ENCODE measurements at regions not wholly inside any gene's neighbourhood (a gene's known extent, or its start where the extent isn't known, plus 50 kb on each side); places are given as distances from the start of the nearest gene placed in this dataset.

DNA sequence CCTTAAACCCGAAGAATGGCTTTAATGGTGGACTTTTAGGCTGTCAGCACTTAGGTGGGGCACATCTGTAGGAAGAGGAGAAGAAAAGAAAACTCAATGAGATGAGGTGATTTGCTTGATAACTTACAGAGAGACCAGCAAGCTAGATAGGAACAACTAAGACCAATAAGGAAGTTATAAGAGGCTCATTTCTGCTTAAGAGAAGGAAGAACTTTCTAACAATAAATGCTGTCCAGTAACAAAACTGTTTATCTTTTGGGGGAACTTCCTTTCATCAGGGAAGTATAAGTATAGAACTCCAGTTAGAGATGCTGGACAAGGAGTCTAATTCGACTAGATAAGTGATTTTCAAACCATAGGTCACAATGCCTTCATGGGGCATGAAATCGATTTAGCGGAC, 107.2 kb upstream of the SIRPA start:
- no peak overlapping the region for H2AK5ac ChIP-seq (ENCODE audit: low read depth, low read length)
- no peak overlapping the region for H4K91ac ChIP-seq (ENCODE audit: insufficient read depth, low read depth, low read length)
- H3K4me3 ChIP-seq (ENCODE audit: insufficient read depth, low read depth, low read length) = no peak overlapping the region
- no peak overlapping the region for H3K4me2 ChIP-seq (ENCODE audit: low read depth, low read length)
- TF ChIP-seq BHLHE40 (IDR thresholded peaks at IDR 0.05; ENCODE audit: low read depth, low read length) = no peak
- TF ChIP-seq, protein P1, sequence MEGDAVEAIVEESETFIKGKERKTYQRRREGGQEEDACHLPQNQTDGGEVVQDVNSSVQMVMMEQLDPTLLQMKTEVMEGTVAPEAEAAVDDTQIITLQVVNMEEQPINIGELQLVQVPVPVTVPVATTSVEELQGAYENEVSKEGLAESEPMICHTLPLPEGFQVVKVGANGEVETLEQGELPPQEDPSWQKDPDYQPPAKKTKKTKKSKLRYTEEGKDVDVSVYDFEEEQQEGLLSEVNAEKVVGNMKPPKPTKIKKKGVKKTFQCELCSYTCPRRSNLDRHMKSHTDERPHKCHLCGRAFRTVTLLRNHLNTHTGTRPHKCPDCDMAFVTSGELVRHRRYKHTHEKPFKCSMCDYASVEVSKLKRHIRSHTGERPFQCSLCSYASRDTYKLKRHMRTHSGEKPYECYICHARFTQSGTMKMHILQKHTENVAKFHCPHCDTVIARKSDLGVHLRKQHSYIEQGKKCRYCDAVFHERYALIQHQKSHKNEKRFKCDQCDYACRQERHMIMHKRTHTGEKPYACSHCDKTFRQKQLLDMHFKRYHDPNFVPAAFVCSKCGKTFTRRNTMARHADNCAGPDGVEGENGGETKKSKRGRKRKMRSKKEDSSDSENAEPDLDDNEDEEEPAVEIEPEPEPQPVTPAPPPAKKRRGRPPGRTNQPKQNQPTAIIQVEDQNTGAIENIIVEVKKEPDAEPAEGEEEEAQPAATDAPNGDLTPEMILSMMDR (conservative IDR thresholded peaks at IDR 0.05; ENCODE audit: low read depth, low read length) = no peak
- TF ChIP-seq CHD1 (IDR thresholded peaks at IDR 0.05; ENCODE audit: low read depth, low read length) = no peak
- TF ChIP-seq MAFK (IDR thresholded peaks at IDR 0.05; ENCODE audit: low read depth, low read length) = no peak
- TF ChIP-seq SMC3 (IDR thresholded peaks at IDR 0.05; ENCODE audit: low read depth, low read length) = no peak
- TF ChIP-seq RCOR1 (IDR thresholded peaks at IDR 0.05; ENCODE audit: insufficient replicate concordance, low read length) = no peak
- no peak for TF ChIP-seq FOS (IDR thresholded peaks at IDR 0.05; ENCODE audit: low read depth, low read length)
- TF ChIP-seq MXI1 (IDR thresholded peaks at IDR 0.05; ENCODE audit: borderline replicate concordance, low read depth, low read length) = no peak
- TF ChIP-seq, protein P2, sequence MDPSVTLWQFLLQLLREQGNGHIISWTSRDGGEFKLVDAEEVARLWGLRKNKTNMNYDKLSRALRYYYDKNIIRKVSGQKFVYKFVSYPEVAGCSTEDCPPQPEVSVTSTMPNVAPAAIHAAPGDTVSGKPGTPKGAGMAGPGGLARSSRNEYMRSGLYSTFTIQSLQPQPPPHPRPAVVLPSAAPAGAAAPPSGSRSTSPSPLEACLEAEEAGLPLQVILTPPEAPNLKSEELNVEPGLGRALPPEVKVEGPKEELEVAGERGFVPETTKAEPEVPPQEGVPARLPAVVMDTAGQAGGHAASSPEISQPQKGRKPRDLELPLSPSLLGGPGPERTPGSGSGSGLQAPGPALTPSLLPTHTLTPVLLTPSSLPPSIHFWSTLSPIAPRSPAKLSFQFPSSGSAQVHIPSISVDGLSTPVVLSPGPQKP (IDR thresholded peaks at IDR 0.05; ENCODE audit: borderline replicate concordance, low read depth, low read length) = no peak
- no peak for TF ChIP-seq NFE2L2 (IDR thresholded peaks at IDR 0.05; ENCODE audit: low read depth, low read length)
- no peak for TF ChIP-seq RAD21 (IDR thresholded peaks at IDR 0.05; ENCODE audit: low read length)
- TF ChIP-seq MAZ (IDR thresholded peaks at IDR 0.05; ENCODE audit: borderline replicate concordance, low read depth, low read length) = no peak
- TF ChIP-seq, protein P3, sequence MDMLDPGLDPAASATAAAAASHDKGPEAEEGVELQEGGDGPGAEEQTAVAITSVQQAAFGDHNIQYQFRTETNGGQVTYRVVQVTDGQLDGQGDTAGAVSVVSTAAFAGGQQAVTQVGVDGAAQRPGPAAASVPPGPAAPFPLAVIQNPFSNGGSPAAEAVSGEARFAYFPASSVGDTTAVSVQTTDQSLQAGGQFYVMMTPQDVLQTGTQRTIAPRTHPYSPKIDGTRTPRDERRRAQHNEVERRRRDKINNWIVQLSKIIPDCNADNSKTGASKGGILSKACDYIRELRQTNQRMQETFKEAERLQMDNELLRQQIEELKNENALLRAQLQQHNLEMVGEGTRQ (IDR thresholded peaks at IDR 0.05; ENCODE audit: low read depth, low read length) = no peak
- no peak for TF ChIP-seq POLR2A (IDR thresholded peaks at IDR 0.05; ENCODE audit: low read depth, low read length)
- no peak for TF ChIP-seq CEBPB (IDR thresholded peaks at IDR 0.05; ENCODE audit: low read depth, low read length)
- no peak for TF ChIP-seq RFX5 (IDR thresholded peaks at IDR 0.05; ENCODE audit: low read depth, low read length)
- H4K5ac ChIP-seq (ENCODE audit: low read depth, low read length) = no peak overlapping the region
- no peaks in the 10 kb centered on the region for H3K9me3 ChIP-seq (ENCODE audit: control insufficient read depth, insufficient read depth, low read length)
- in situ Hi-C loops (cut with MboI; ENCODE audit: low sequenced_read_pairs) (no loop called here), dilution Hi-C loops (cut with HindIII; ENCODE audit: low sequenced_read_pairs, unreplicated experiment) (no loop called here), intact Hi-C loops (cut with micrococcal nuclease) (no loop called here)
- H2AK9ac ChIP-seq (replicated peaks; ENCODE audit: low read depth, low read length, poor library complexity) = no peak overlapping the region
- no peak overlapping the region for H3K4ac ChIP-seq (ENCODE audit: low read depth, low read length)
- peaks cover 57% of the 10 kb centered on the region for H3K27me3 ChIP-seq (ENCODE audit: control insufficient read depth, insufficient read depth, low read length)
- H3K79me1 ChIP-seq (ENCODE audit: low read depth in 1 of 2, low read length in 2 of 2) = no peaks in the 10 kb centered on the region
- no peak overlapping the region for H3K56ac ChIP-seq (ENCODE audit: extremely low read depth, insufficient read depth, low read length)
- H3K9me1 ChIP-seq (ENCODE audit: insufficient read depth, low read length) = no peaks in the 10 kb centered on the region
- ATAC-seq (ENCODE audit: low read depth) (no peak), DNase-seq (no peak)
- H3K9ac ChIP-seq (ENCODE audit: low read depth, low read length) = no peak overlapping the region
- no peak overlapping the region for H3K14ac ChIP-seq (replicated peaks; ENCODE audit: low read depth, low read length)
- H2AFZ ChIP-seq (replicated peaks; ENCODE audit: low read length, poor library complexity) = no peak overlapping the region
- H3K4me1 ChIP-seq (ENCODE audit: control insufficient read depth, insufficient read depth, low read length) = no peaks in the 10 kb centered on the region
- H2BK20ac ChIP-seq (ENCODE audit: low read depth, low read length) = no peak overlapping the region
- H3K36me3 ChIP-seq (ENCODE audit: control insufficient read depth, insufficient read depth, low read length) = no peaks in the 10 kb centered on the region
- no peak overlapping the region for H3K18ac ChIP-seq (ENCODE audit: low read depth, low read length)
- H2BK120ac ChIP-seq (ENCODE audit: low read depth, low read length) = no peak overlapping the region
- CTCF ChIA-PET = no interaction called here
- H2BK15ac ChIP-seq (ENCODE audit: low read depth, low read length) = no peak overlapping the region
- no peak overlapping the region for H3K23ac ChIP-seq (ENCODE audit: low read depth, low read length)
- WGBS, 2 experiments (ENCODE audit: extremely low coverage in 2 of 2, insufficient read length in 1 of 2) = 80% methylated on average over 2 of the region's 4 CpGs; no CpG with 5 or more reads in 1 of the 2 experiments
- no peak overlapping the region for H2BK5ac ChIP-seq (ENCODE audit: low read depth, low read length, poor library complexity, severe bottlenecking)
- POLR2A ChIA-PET (ENCODE audit: unreplicated experiment) = no interaction called here
- no peak overlapping the region for H3K27ac ChIP-seq (ENCODE audit: insufficient read depth, low read length)
- BruUV-seq (replicated peaks) = no TSS peak
- H4K20me1 ChIP-seq (ENCODE audit: insufficient read depth, low read length) = no peaks in the 10 kb centered on the region
- no peak overlapping the region for H4K8ac ChIP-seq (ENCODE audit: low read depth in 2 of 2, low read length in 2 of 2)

All from IMR-90 (cell line).